Activated CD8-positive, alpha-beta memory T cell treated with anti-CD3 and anti-CD28 coated beads for 36 hours (primary cell): ENCODE measurements at regions not wholly inside any gene's neighbourhood (a gene's known extent, or its start where the extent isn't known, plus 50 kb on each side); places are given as distances from the start of the nearest gene placed in this dataset.

Source experiments
- CTCF ChIA-PET: fragments of 350-600 bp; sonication (Branson Sonifier 250); formaldehyde crosslinking; loops from one replicate; lab custom pipeline; 2021; ENCODE audit warnings: antibody characterized with exemption; lab: Charles Lee
- POLR2A ChIA-PET: fragments of 350-600 bp; sonication (Branson Sonifier 250); formaldehyde crosslinking; loops from one replicate; lab custom pipeline; 2021; ENCODE audit warnings: antibody characterized with exemption; lab: Charles Lee

- ChIA-PET CTCF (no interaction called here), POLR2A (no interaction called here)
These were observed 261.9 kb upstream of the ZNF462 start for GRCh38 chr9:106600955-106601560.

DNA sequence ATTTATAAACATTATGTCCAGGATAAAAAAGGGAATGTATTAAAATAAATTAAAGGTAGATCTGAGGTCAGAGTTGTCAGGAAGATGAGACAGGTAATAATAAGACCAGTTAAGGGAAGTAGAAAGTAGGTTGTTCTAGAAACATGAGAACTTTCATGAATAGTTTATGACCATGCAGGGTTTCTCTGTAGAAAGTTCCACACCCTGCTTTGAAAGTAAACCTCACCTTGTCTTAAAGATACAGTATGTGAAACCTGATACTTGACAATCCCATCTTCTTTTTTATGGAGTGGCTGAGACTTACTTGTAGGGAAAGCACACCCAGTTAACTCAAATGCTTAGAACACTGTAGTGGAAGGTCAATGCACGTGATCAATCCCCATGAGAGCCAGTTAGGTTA is 260.6 kb upstream of the ZNF462 start:
- ChIA-PET CTCF (no interaction called here), POLR2A (no interaction called here)

- CTCF ChIA-PET, result no interaction called here
These were observed 249.7 kb upstream of the ZNF462 start for GRCh38 chr9:106613250-106613737.

DNA sequence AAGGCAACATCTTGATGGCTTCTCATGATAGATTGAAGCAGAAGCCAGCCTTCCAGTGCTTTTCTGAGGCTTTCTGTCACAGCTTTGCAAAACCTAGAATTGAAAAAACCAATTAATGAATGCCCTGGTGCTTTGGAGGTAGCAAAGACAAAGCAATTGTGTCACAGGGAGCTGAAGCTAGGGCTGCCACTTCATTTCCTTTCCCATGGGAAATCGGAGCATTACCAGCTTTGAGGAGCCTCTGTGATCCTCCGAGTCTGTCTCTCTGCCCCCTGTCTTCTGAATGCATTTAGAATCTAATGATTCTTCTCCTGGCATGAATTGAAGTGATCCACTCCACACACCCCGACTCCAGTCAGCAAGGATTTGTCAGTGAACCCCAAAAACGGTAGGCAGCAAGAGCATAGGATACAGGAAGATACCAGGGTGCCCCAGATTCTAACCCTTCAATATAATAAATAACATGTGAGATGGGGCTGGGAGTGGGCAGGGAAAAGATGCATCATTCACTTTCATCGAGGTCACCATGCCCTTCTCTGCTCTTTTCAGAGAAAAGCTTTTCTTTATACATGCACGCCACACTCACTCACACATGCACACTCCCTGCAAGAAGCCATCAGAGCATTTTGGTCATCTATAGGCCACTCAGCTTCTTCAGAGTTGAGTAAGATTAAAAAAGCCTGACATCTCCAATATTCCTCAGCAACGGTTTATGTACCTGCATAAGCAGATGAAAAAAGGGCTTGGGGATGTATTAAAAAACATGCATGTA is 247.7 kb upstream of the ZNF462 start:
- ChIA-PET CTCF (no interaction called here), POLR2A (no interaction called here)

More at GRCh38 chr9:106613250-106613737, 249.7 kb upstream of the ZNF462 start:
- POLR2A ChIA-PET, result no interaction called here

DNA sequence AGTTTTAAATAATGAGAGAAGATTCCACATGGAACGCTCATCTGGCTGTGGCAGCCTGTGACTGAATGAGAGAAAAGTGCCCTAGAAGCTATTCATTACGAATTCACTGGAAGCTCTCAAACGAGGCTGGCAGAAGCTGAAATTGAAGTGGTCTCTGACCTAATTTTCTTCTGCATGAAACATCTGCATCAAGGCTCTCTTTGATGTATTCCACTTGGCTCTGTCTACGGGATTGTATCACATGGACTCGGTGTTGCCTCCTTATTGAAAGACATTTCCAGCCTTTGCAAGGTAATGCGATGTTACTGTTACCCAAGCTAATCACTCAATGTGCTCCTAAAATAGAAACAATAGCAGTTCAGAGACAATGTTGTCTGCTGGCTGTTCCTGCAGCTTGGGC is 246.9 kb upstream of the ZNF462 start:
- CTCF ChIA-PET, result no interaction called here
- POLR2A ChIA-PET, result no interaction called here

DNA sequence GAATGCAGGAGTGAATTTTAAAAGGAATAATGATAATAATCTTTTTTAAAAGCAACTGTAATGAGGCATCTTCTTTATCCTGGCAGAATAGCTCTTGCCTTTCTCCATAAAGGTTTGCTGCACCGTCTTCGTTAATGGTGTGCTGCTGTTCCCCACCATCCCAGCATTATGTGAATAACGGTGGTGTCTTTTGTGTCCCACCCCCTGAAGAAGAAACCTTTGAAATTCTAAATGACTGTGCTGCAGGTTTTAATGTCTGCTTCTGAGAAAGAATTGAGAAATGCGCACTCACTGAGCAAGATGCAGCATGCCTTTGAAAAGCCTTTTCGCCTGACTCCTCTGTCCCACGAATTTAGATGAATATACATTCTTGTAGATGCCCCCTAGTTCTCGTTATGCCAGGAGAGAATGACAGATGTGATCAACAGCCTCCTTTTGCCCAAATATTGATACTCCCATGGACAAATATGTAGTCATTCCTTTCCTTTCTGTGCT is 246.1 kb upstream of the ZNF462 start:
- CTCF ChIA-PET, result no interaction called here
- POLR2A ChIA-PET, result no interaction called here

DNA sequence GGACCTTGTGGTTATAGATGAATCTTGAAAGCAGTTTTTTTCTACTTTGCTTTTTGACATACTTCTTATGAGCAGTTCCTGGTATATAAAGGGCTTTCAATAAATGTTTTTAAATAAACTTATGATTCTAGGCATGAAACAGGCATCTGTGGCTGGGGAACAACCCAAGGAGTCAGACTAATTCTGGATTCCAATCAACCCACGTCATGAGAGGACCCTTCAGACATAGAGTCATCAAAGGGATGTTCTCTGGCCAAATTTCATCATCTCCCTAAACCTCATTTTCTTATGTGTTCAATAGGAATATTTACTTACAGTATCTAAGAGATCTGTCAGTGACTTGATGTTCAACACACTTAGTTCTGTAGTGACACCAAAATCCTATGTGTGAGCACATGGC is 243.8 kb upstream of the ZNF462 start:
- ChIA-PET CTCF (no interaction called here), POLR2A (no interaction called here)

- CTCF ChIA-PET, result no interaction called here
- POLR2A ChIA-PET, result no interaction called here
These were observed 242.9 kb upstream of the ZNF462 start for GRCh38 chr9:106620081-106620480.

- POLR2A ChIA-PET, result no interaction called here
- CTCF ChIA-PET, result no interaction called here
These were observed 242.1 kb upstream of the ZNF462 start for GRCh38 chr9:106620866-106621265.

DNA sequence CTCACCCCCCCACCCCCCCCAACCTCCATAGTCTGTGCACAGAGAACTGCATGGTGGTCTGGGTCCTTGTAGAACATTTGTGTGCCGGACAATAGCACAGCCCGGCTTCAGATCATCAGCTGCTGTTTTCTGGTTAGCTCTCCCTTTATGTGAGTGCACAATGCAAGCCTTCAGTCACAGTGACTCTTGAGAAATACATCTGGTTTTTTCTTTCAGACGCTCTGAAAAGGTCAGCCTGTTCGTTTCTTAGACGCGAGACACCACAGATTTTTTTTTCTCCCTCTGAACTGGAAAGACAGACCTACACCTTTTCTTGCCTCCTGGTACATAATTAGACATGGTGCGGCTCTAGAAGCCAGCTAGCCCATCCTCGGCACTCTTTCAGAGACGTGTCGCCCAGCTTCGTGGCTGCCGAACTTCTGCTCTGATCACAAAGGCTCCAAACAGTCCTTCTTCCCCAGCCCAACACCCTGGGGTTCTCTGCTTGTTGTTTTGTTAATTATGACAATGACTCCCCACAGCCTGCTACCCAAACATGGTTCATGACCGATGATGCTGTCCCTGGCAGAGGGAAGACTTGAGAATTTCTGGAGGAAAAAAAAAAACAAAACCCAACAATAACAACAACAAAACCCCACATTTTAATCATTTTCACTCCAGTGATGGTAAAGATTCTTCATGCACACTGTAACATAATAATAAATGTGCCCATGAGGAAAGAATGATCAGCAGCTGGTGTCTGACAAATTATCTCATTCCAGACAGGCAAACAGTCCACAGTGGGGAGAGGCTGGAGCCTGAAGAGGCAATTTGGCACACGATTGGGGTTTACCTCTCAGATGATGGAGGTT is 241.4 kb upstream of the ZNF462 start:
- POLR2A ChIA-PET, result no interaction called here
- CTCF ChIA-PET, result no interaction called here

DNA sequence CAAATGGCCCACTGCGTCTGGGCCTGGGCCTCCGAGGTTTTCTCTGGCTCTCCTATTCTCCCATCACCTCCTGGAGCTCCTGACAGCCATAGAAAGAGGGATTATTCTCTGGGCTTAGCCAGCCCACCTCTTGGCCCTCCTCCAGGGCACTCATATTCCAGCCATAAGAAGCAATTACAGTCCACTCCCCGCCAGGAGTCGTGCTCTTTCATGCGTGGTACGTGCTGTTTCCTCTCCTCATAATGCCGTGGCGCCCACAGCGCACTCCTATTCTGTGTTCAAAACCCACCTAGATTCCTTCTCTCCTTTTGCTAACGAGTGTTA is 240.8 kb upstream of the ZNF462 start:
- POLR2A ChIA-PET, result no interaction called here
- CTCF ChIA-PET, result no interaction called here

GRCh38 chr9:106623558-106623957 is 239.4 kb upstream of the ZNF462 start:
- ChIA-PET CTCF (no interaction called here), POLR2A (no interaction called here)

GRCh38 chr9:106625259-106625789 is 237.6 kb upstream of the ZNF462 start:
- ChIA-PET CTCF (no interaction called here), POLR2A (no interaction called here)

DNA sequence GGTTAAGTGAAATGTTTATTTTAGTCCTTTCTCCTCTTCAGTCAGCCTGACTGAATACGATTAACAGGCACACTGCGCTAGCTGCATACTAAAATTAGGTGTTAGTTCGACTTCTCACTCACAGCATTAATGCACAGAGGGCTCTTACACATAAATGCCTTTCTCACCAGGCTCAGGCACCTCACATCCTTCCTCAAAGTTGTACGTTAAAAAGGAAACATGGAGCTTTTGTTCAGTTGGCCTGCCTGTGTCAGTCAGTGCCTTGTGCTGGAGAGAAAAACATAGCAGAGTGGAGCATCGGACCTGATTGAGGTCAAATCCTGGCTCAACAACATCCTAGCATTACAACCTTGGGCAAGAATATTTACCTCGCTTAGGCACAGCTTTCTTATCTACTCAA is 236.0 kb upstream of the ZNF462 start:
- POLR2A ChIA-PET, result no interaction called here
- CTCF ChIA-PET, result no interaction called here

DNA sequence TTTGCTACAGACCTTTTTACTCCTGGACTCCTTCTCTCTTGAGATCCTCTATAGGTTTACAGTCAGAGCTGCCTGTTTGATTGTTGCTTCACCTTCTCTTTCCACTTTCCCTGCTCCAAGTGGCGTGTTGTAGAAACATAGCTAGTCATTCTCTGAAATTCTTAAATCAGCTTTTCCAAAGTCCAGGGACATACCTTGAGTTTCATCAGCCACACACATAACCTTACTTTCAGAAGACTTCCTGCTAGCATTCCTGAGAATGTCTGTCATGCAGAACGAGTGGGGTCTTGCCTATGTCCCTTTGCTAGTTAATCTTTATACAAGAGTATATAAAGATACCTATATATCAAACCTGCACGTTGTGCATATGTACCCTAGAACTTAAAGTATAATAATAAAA is 230.3 kb upstream of the ZNF462 start:
- ChIA-PET CTCF (no interaction called here), POLR2A (no interaction called here)

- ChIA-PET CTCF (no interaction called here), POLR2A (no interaction called here)
These were observed 228.8 kb upstream of the ZNF462 start for GRCh38 chr9:106634183-106634582.

DNA sequence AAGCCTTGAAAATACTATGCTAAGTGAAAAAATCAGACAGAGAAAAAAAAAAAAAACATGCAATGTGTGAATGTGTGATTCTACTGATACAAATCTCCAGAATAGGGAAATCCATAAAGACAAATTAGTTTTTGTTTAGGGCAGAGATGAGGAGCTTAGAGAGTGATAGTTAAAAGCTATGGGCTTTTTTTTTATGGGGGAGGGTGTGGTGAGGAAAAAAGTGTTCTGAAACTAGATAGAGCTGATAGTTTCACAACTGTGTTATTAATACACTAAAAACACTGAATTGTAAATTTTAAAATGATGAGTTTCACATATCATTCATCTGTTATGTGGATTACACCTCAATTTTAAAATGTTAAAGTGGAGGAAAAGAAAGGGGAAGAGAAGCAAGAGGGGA is 228.3 kb upstream of the ZNF462 start:
- ChIA-PET CTCF (no interaction called here), POLR2A (no interaction called here)

DNA sequence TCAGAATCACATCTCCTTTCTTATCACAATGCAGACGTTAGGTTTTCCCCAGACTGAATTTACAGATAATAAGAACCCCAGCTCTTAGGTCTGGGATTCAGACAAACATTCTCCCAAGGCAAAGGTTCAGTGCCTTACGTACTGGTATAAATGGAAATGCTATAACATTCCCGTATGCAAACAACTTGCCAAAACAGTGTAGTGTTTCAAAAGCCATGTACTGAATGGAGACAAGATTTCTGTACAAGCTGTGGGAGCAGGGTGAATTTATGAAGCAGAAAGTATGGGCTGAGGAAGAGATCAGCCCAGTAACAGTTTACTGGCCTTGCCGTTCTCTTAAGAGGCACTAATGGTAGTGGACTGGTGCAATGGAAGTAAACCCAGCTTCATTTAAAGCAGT is 225.5 kb upstream of the ZNF462 start:
- POLR2A ChIA-PET, result no interaction called here
- CTCF ChIA-PET, result no interaction called here

- POLR2A ChIA-PET, result no interaction called here
- CTCF ChIA-PET, result no interaction called here
These were observed 222.9 kb upstream of the ZNF462 start for GRCh38 chr9:106639873-106640568.
